Osteoblast (primary cell): ENCODE measurements at regions not wholly inside any gene's neighbourhood (a gene's known extent, or its start where the extent isn't known, plus 50 kb on each side); places are given as distances from the start of the nearest gene placed in this dataset.

Experiments used
- DNase-seq: peaks from one replicate; pipeline ENCODE4 v3.0.0; 2011; ENCODE audit warnings: low spot score, mixed read lengths; ENCODE audit not compliant: insufficient read length; ENCODE audit errors: missing footprints
- H2AFZ ChIP-seq: 2 replicates; pipeline ENCODE4 v1.6.0; 2011; ENCODE audit warnings: mild to moderate bottlenecking, low read length
- H3K27ac ChIP-seq: 2 replicates; pipeline ENCODE4 v1.5.1; 2011; ENCODE audit warnings: mild to moderate bottlenecking, low read depth, low read length, moderate library complexity
- H3K27me3 ChIP-seq: 2 replicates; pipeline ENCODE4 v1.6.0; 2012; ENCODE audit warnings: mild to moderate bottlenecking, control low read depth, inconsistent platforms, low read length, moderate library complexity; ENCODE audit not compliant: insufficient read depth
- H3K36me3 ChIP-seq: 2 replicates; pipeline ENCODE4 v1.5.1; 2011; ENCODE audit warnings: mild to moderate bottlenecking, low read length, control low read depth, moderate library complexity; ENCODE audit not compliant: insufficient read depth
- H3K4me1 ChIP-seq: 2 replicates; pipeline ENCODE4 v1.5.1; 2011; ENCODE audit warnings: mild to moderate bottlenecking, low read length, control low read depth, moderate library complexity; ENCODE audit not compliant: insufficient read depth
- H3K4me2 ChIP-seq: 2 replicates; pipeline ENCODE4 v1.6.0; 2011; ENCODE audit warnings: mild to moderate bottlenecking, low read length; ENCODE audit not compliant: insufficient read depth
- H3K4me3 ChIP-seq: fragments of 200-600 bp; sonication (generic); 3 replicates; pipeline ENCODE4 v1.5.1; 2012; ENCODE audit warnings: mild to moderate bottlenecking, low read length, inconsistent platforms; ENCODE audit not compliant: insufficient read depth
- H3K79me2 ChIP-seq: 2 replicates; pipeline ENCODE4 v1.6.0; 2012; ENCODE audit warnings: mild to moderate bottlenecking, low read length, control low read depth, inconsistent platforms; ENCODE audit not compliant: insufficient read depth
- H3K9me3 ChIP-seq: 2 replicates; pipeline ENCODE4 v1.5.1; 2011; ENCODE audit warnings: low read depth, low read length, control low read depth
- H4K20me1 ChIP-seq: 2 replicates; pipeline ENCODE4 v1.6.0; 2012; ENCODE audit warnings: mild to moderate bottlenecking, low read length, control low read depth; ENCODE audit not compliant: insufficient read depth
- CTCF ChIP-seq: IDR thresholded peaks from 2 replicates; pipeline ENCODE4 v1.5.1; 2011; ENCODE audit warnings: mild to moderate bottlenecking, low read depth, low read length, moderate library complexity; ENCODE audit errors: extremely low read depth

- Histone ChIP-seq H4K20me1 (no peaks in the 10 kb centered on the region), H3K4me1 (no peaks in the 10 kb centered on the region), H3K27ac (no peak overlapping the region), H3K36me3 (no peaks in the 10 kb centered on the region), H3K79me2 (no peaks in the 10 kb centered on the region), H3K27me3 (no peaks in the 10 kb centered on the region), H3K4me2 (no peak overlapping the region), H2AFZ (no peak overlapping the region), H3K9me3 (no peaks in the 10 kb centered on the region), H3K4me3 (no peak overlapping the region)
- TF ChIP-seq CTCF = no peak
- no peak for DNase-seq
Measured at GRCh38 chr10:83274088-83274487, 865.2 kb upstream of the GHITM start.

GRCh38 chr10:83276971-83277370 lies 862.3 kb upstream of the GHITM start:
- DNase-seq = no peak
- Histone ChIP-seq H3K4me1 (no peaks in the 10 kb centered on the region), H3K79me2 (no peaks in the 10 kb centered on the region), H3K27ac (no peak overlapping the region), H3K9me3 (no peaks in the 10 kb centered on the region), H3K4me3 (no peak overlapping the region), H3K4me2 (no peak overlapping the region), H3K36me3 (no peaks in the 10 kb centered on the region), H4K20me1 (no peaks in the 10 kb centered on the region), H2AFZ (no peak overlapping the region), H3K27me3 (no peaks in the 10 kb centered on the region)
- TF ChIP-seq CTCF = no peak

GRCh38 chr10:83283151-83283550 lies 856.2 kb upstream of the GHITM start:
- Histone ChIP-seq H2AFZ (no peak overlapping the region), H3K27me3 (no peaks in the 10 kb centered on the region), H3K36me3 (no peaks in the 10 kb centered on the region), H3K4me3 (no peak overlapping the region), H3K27ac (no peak overlapping the region), H3K4me1 (no peaks in the 10 kb centered on the region), H3K4me2 (no peak overlapping the region), H3K79me2 (no peaks in the 10 kb centered on the region), H3K9me3 (peaks cover 3% of the 10 kb centered on the region), H4K20me1 (no peaks in the 10 kb centered on the region)
- DNase-seq = no peak
- TF ChIP-seq CTCF = no peak

GRCh38 chr10:83287374-83287773 lies 851.9 kb upstream of the GHITM start:
- DNase-seq = no peak
- no peaks in the 10 kb centered on the region for H4K20me1 ChIP-seq
- H3K9me3 ChIP-seq = peaks cover 5% of the 10 kb centered on the region
- no peak overlapping the region for H2AFZ ChIP-seq
- H3K4me3 ChIP-seq = no peak overlapping the region
- H3K27ac ChIP-seq = no peak overlapping the region
- no peaks in the 10 kb centered on the region for H3K27me3 ChIP-seq
- no peak for TF ChIP-seq CTCF
- H3K79me2 ChIP-seq = no peaks in the 10 kb centered on the region
- no peaks in the 10 kb centered on the region for H3K36me3 ChIP-seq
- H3K4me2 ChIP-seq = no peak overlapping the region
- no peaks in the 10 kb centered on the region for H3K4me1 ChIP-seq
